Endothelial cell of umbilical vein (primary cell): ENCODE measurements at regions not wholly inside any gene's neighbourhood (a gene's known extent, or its start where the extent isn't known, plus 50 kb on each side); places are given as distances from the start of the nearest gene placed in this dataset.

Source experiments
- EZH2 ChIP-seq: IDR thresholded peaks from 2 replicates; pipeline ENCODE4 v1.6.1; 2012; ENCODE audit warnings: borderline replicate concordance, low read depth, mild to moderate bottlenecking, moderate library complexity, low read length, inconsistent platforms; ENCODE audit not compliant: severe bottlenecking
- POLR2A ChIP-seq: IDR thresholded peaks from 2 replicates; pipeline ENCODE4 v1.6.1; 2012; ENCODE audit warnings: low read depth, mild to moderate bottlenecking, control low read depth, low read length
- TF ChIP-seq, protein P1 (sequence below), 2 donors: IDR thresholded peaks; 1 replicate in 1 of 2; 2 replicates in 1 of 2; pipeline ENCODE4 v1.5.1; 2011; ENCODE audit warnings: low read length in 2 of 2, mild to moderate bottlenecking in 2 of 2, moderate library complexity in 2 of 2, control low read depth in 1 of 2, inconsistent platforms in 1 of 2, low read depth in 1 of 2; ENCODE audit not compliant: insufficient read depth in 1 of 2; ENCODE audit errors: extremely low read depth in 1 of 2
- TF ChIP-seq, protein P2 (sequence below): IDR thresholded peaks from 2 replicates; pipeline ENCODE4 v1.6.1; 2011; ENCODE audit not compliant: insufficient read depth, insufficient read length

DNA sequence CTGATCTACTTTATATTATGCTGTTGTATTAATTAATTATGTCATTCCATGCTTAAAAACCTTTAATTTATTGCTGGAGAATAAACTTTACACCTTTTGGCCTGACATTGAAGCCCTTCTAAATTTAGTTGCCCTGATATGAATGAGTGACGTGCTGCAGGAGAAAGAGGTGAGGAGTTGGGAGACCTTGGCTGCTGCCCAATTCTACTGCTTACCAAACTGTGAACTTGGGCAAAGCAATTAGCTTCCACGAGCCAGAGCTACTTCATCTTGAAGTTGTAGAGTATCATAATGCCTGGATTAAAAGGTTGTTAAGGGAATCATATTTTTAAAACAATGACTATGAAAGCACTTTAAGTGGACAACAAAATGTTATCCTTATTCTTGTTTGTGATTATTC is 126.8 kb upstream of the DEPDC1 start:
- TF ChIP-seq, protein P1, sequence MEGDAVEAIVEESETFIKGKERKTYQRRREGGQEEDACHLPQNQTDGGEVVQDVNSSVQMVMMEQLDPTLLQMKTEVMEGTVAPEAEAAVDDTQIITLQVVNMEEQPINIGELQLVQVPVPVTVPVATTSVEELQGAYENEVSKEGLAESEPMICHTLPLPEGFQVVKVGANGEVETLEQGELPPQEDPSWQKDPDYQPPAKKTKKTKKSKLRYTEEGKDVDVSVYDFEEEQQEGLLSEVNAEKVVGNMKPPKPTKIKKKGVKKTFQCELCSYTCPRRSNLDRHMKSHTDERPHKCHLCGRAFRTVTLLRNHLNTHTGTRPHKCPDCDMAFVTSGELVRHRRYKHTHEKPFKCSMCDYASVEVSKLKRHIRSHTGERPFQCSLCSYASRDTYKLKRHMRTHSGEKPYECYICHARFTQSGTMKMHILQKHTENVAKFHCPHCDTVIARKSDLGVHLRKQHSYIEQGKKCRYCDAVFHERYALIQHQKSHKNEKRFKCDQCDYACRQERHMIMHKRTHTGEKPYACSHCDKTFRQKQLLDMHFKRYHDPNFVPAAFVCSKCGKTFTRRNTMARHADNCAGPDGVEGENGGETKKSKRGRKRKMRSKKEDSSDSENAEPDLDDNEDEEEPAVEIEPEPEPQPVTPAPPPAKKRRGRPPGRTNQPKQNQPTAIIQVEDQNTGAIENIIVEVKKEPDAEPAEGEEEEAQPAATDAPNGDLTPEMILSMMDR (IDR thresholded peaks at IDR 0.05; ENCODE audit: extremely low read depth in 1 of 2, insufficient read depth in 1 of 2, low read depth in 1 of 2, low read length in 2 of 2), result no peak
- no peak for TF ChIP-seq EZH2
- no peak for TF ChIP-seq POLR2A
- TF ChIP-seq, protein P2, sequence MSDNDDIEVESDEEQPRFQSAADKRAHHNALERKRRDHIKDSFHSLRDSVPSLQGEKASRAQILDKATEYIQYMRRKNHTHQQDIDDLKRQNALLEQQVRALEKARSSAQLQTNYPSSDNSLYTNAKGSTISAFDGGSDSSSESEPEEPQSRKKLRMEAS, result no peak
